NCI-H1048 (cell line): ENCODE measurements at regions not wholly inside any gene's neighbourhood (a gene's known extent, or its start where the extent isn't known, plus 50 kb on each side); places are given as distances from the start of the nearest gene placed in this dataset.
"Not testable (repeated sequence)": the region's sequence is repeated elsewhere in the genome, so short reads cannot be mapped to it uniquely, and the experiment has no call there.

Experiments used
- DNase-seq: peaks from one replicate; lab custom pipeline; 2025; lab: John Stamatoyannopoulos, UW

- no peak for DNase-seq
These were observed 155.4 kb upstream of the MAP3K1 start for GRCh38 chr5:56659971-56660370.

- no peak for DNase-seq
These were observed 156.4 kb upstream of the MAP3K1 start for GRCh38 chr5:56658972-56659371.

DNA sequence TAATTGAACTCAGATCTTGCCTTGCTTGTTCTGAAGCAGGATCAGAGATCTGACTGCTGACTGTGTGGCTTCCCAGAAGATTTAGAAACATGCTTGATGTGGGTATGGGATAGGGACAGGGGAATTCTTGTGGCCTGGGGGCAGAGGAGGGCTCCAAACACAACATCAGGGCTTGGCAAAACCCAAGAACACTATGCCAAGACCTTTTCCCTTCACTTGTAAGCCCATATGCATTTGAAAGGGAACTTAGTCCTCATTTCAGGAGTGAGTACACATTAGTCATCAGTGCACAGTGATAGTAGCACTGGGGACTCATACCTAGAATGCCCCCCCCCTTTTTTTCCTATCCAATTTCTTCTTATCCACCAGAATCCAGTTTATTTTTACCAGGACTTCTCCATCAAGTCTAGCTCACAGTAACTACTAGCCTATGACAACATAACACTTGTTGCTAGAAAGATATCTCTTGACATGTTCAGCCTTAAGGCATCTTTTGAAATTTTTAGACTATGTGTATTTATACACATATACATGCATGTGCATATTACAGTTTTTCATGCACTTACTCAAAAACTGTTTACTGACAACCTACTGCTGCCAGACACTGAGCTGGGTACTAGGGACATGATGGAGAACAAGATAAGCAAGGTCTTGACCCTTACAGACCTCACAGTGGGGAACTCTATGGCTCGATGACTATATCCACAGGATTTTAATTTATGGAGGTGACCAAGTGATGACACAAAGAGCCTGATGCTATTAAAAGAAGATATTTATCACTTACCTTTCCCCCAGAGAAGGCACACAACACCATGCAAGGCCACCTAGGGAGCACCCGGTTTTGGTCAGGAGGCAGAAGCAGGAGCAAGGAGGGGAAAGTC is 158.3 kb upstream of the MAP3K1 start:
- no peak for DNase-seq

GRCh38 chr5:56651893-56652292 is 163.5 kb upstream of the MAP3K1 start:
- DNase-seq: no peak

- DNase-seq: no peak
These were observed 165.0 kb upstream of the MAP3K1 start for GRCh38 chr5:56650386-56650785.

DNA sequence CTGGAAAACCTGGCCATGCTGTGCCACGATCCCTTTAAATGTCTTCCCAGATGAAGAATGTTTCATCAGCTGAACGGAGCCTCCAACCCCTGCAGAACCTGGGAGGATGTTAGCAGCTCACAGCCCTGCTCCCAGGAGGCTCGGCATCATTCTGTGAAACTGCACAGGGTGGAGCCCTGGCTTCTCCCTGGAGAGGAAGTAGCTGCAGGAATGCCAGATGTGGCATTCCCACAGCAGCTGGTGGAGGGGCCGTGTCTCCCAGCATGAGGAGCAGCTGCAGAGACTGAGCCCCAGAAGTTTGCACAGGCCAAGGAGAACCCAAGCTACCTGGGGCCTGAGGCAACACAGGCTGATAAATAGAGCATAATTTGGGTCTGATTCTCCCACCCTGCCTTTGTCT is 165.8 kb upstream of the MAP3K1 start:
- no peak for DNase-seq

GRCh38 chr5:56648460-56649034 is 166.8 kb upstream of the MAP3K1 start:
- no peak for DNase-seq

- DNase-seq: no peak
These were observed 168.1 kb upstream of the MAP3K1 start for GRCh38 chr5:56647099-56647850.

GRCh38 chr5:56641635-56642260 is 173.6 kb upstream of the MAP3K1 start:
- DNase-seq: no peak

GRCh38 chr5:56640763-56641406 is 174.5 kb upstream of the MAP3K1 start:
- no peak for DNase-seq

GRCh38 chr5:56639476-56639875 is 175.9 kb upstream of the MAP3K1 start:
- no peak for DNase-seq

DNA sequence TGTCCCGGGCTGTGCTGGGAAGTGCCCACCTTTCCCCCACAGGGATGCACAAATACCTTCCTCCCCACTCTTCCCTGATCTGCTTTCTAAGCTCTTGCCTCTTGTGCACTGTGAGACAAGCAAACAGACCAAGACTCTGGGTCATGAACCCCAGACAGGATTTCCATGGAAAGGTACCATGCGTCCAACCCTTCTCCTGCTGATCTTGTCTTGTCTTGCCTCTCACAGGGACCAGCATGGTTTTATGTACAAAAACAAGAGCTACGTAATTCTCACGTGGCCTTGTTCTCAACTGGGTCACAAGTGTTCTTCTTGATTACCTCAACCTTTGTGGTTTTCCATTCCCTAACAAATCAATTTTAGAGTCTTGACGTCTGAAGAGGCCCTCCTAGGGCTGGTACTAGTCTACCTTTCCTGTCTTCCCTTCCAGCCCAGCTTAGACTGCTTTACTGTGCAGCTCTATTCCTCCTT is 176.5 kb upstream of the MAP3K1 start:
- no peak for DNase-seq

GRCh38 chr5:56638061-56638621 is 177.2 kb upstream of the MAP3K1 start:
- DNase-seq: no peak

DNA sequence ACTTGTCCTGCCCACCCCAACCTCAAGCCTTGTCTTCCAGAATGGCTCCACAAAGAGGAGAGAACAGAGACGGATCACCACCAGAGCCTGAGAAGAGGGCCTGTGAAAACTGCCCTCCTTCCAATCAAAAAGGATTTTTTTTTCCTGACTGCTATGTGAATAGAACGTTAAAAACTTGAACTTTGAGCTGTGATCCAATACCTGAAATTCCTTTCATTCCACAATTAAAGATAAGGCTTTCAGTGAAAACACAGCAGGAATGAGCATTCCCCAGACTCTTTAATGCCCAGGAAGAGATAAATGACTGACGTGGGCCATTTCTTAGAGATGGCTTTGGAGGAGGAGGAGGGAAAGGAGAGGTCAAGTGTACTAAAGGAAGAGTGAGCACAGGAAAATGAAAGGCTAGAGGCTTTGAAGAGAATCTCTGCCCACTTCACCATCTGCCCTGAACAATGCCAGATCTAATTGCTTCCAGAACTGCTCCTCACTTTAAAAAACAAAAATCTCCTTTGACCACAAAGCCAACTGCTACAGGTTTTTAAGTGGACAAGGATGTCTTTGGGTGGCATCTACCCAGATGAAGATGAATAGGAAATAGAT is 177.9 kb upstream of the MAP3K1 start:
- no peak for DNase-seq

GRCh38 chr5:56633950-56634349 is 181.4 kb upstream of the MAP3K1 start:
- DNase-seq: no peak

DNA sequence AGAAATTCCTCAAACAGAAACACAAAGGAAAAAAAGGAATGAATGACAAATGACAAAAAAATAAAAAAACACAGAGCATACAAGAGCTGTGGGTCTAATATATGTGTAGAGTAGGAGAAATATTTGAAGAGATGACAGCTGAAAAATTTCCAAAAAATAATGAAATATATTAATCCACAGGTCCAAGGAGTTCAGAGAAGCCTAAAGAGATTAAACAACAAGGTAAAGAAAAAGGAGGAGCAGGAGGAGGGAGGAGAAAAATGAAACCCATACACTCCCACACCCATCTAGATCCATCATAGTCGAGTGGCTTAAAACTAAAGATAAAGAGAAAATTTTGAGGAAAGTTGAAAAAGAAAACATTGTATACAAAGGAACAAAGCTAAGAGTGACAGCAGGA is 182.4 kb upstream of the MAP3K1 start:
- DNase-seq: no peak

DNA sequence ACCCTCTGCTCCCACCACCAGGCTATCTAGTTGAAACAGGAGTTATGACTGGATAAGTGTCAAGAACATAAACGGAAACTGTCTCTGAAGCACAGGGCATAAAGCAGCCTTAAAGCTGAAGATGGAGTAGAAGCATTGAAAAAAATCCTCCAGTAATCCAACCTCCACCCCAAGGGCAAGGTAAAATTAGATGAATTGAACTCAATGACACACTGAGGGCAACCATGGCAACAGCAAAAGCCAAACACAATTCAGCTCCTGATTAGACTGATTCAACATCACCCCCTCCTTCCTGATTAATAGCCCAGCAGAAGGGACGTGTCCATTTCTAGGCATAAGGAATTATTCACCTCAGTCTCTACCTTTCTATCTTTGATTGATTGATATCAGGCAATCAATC is 183.2 kb upstream of the MAP3K1 start:
- no peak for DNase-seq

GRCh38 chr5:56631719-56632118 is 183.6 kb upstream of the MAP3K1 start:
- DNase-seq: no peak

DNA sequence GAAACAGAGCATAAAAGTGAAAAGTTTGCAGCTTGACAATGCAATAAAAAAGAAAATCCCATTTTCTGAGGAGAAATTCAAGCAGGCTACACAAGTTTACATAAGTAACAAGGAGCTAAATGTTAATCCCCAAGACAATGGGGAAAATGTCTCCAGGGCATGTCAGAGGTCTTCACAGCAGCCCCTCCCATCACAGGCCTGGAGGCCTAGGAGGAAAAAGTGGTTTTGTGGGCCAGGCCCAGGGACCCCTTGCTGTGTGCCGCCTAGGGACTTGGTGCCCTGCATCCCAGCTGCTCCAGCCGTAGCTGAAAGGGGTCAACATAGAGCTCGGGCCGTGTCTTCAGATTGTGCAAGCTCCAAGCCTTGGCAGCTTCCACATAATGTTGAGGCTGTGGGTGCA is 186.7 kb upstream of the MAP3K1 start:
- not testable (repeated sequence) for DNase-seq

GRCh38 chr5:56625541-56625940 is 189.8 kb upstream of the MAP3K1 start:
- no peak for DNase-seq

- DNase-seq: no peak
These were observed 190.6 kb upstream of the MAP3K1 start for GRCh38 chr5:56624751-56625150.
